ENCODE measurements at regions not wholly inside any gene's neighbourhood (a gene's known extent, or its start where the extent isn't known, plus 50 kb on each side); places are given as distances from the start of the nearest gene placed in this dataset.

DNA sequence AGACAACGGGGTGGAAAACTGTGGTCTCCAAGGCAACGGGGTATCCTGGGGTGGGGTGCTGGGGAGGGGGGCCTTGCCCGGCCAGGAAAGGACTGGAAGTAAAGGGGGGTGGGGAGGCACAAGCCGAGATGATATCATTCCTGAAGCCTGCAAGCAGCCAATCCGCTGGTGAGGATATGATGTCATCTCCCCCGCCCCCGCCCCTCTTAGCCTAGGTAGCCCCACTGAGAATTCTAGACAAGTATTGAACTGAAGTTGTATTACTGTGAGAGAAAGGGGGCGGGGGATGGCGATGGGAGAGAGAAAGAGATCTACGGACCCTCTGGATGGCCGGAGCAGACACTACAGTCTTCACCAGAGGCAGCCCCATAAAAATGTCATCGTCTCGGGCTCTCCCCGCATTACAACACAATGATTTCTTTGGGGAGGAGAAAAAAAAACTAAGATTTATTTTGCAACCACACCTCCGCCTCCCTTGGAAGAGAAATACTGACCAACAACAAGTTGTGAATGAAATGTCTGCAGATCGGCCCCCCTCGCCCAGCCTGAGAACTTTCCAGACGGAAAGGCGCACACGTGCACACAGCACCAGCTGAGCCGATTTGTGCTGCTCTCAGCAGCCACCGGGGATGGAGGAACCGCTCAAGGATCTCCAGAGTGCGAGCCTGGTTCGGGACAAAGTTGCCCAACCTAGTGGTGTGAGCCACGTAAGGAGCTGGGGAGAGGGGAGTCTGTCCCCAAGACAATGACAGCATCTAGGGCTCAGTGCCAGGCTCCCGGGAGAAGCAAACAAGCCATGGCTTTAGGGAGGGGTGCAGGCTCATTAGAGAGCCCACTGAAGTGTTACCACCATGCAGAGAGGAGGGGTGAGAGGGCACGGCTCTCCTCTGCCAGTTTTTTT is 222.1 kb downstream of the SOX9 start:
- DNase-seq (ENCODE audit: low read depth), result no peak

DNA sequence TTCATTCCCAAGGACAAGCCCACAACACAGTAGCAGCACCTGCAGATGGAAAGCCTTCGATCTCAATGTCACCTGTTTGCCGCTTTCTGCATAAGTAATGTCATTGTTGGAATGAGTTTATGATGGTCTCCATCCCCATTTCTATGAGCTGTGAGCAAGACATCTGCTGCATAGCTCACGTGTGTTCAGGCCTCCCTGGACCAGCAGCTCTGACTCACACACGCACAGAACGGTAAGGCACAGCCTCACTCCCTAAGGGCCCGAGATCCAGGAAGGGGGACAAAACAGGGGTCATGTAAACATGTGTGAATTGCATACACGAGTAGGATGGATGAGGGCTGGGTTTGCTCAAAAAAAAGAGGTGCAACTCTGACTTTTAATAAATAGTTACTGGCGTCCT is 223.1 kb downstream of the SOX9 start:
- no peak for DNase-seq (ENCODE audit: low read depth)

DNA sequence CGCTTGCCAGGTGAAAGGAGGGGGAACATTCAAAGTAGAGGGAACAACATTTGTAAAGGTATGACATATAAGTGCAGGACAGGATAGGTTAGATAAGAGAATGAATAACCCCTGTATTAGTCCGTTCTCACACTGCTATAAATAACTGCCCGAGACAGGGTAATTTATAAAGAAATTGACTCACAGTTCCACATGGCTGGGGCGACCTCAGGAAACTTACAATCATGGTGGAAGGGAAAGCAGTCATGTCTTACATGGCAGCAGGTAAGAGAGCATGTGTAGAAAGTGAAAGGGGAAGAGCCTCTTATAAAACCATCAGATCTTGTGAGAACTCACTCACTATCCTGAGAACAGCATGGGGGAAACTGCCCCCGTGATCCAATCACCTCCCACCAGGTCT is 223.8 kb downstream of the SOX9 start:
- no peak for DNase-seq (ENCODE audit: low read depth)

DNA sequence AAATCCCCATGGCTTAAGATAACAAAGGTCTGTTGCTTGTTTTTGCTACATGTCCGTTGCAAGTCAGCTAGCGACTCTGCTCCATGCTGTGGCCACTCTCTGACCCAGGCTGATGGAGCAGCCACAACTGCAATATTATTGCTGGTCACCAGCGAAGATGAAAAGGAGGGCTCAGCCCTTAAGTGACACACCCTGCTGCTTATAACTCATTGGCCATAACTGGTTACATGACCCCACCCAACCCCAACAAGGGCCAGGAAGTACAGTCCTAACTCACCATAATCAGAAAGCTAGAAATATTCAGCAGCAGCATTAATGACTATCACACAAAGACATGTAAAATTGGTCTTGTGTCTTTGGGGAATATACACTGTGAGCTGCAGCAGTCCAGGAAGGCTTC is 224.3 kb downstream of the SOX9 start:
- no peak for DNase-seq (ENCODE audit: low read depth)

DNA sequence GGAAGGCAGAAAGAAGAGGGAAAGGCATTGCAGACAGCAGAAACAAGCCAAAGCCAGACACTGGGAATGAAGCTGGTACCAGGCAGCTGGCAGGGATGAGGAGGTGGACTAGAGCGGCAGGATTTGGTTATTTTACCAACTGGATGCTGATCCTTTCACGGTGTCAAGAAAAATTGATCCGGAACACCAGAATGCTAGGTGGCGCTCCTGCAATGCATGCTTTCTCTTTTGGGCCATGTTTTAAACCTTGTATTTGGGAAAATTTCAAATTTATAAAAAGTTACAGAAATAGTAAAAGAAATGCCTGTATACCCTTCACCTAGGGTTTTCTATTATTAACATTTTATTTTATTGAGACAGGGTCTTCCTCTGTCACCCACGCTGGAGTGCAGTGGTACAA is 224.7 kb downstream of the SOX9 start:
- DNase-seq (ENCODE audit: low read depth), result no peak

DNA sequence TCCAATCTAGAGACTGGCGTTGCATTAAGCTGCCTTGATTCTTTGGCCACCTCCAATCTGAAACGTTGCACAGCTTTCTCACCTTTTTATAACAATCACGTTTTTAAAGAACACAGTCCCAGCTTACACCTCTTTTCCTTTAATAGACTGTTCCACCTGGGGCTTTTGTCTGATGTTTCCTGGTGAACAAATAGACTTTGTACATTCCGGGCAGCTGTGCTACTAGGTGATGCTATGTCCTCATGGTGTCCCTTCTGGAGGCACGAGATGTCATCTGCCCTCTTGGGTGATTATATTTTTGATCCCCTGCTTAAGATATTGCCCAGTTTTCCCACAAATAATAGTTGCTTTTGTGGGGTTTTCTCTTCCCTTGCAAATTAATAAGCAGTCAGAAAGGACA is 225.5 kb downstream of the SOX9 start:
- DNase-seq (ENCODE audit: low read depth), result no peak

DNA sequence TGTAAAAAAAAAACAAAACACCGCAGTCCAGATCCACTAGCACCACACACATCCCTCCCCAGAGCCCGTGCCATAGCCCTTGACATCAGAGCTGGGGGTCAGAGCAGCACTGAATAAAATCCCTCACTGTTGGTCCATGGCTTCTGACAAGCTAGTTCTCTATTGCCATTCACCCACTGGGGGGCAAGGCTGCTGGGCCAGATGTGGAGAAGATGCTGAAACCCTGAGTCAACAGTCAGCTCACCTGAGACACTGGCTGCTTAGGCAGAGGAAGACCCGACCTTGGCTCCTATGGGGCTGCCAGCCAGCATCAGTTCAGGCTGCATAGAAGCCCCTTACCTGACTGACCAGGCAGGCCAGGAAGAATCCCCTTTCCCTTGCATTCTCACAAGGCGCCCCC is 228.2 kb downstream of the SOX9 start:
- no peak for DNase-seq (ENCODE audit: low read depth)

DNA sequence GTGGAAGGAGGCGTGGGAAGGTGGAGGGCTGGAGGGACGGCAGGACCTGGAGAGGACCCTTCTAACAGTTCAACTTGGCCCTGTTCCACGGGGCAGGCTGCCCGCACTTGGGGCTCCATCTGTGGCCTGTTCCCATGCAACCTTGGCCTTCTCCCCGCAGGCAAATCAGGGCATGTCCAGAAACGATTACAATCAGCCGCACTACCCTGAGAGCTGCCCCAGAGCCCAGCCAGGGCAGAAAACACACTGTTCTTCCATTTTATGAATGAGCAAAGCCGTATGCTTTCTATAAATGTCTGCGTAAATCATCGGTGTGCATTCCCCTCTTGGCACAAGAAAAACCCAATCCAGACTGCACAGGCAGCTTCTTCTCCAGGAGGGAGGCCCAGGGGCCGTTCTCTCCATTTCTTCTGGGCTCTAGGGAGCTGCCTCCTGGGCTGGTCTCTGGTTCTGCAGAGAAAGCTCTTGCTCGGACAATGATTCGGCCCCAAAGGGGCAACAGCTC is 228.7 kb downstream of the SOX9 start:
- no peak for DNase-seq (ENCODE audit: low read depth)

DNA sequence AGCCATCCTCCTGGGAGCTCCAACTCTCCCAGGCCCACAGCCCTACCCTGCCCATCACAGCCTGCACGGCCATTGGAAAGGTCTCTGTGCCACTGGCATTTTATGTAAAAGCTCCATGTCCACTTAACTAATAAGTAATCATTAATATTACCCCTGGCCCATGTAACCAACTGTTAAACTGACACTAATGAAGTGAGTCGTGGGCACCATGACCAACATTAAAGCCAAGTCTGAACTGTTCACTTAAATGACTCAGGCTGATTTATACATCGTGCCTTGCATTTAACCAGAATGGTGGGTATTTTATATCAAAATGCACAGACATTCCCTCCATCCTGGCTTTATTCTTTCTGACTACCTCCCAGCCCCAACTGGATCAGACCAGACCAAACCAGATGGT is 229.3 kb downstream of the SOX9 start:
- no peak for DNase-seq (ENCODE audit: low read depth)

DNA sequence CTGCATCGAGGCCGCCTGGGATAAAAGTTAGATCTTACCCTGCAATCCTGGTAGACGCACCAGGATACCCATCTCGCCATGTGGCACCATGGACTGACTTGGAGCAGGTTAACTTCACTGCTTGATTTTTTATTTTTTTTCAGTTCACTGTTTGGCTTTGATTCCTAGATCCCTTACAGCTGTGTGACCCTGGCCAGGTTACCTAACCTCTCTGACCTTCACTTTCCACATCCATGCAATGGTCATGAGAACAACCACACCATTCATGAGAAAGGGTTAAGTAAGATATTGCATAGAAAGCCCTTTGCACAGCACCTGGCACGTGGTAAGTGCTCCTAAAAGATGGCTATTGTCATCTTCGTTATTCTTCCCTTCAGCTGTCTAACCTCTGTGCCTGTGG is 230.5 kb downstream of the SOX9 start:
- DNase-seq (ENCODE audit: low read depth), result no peak

DNA sequence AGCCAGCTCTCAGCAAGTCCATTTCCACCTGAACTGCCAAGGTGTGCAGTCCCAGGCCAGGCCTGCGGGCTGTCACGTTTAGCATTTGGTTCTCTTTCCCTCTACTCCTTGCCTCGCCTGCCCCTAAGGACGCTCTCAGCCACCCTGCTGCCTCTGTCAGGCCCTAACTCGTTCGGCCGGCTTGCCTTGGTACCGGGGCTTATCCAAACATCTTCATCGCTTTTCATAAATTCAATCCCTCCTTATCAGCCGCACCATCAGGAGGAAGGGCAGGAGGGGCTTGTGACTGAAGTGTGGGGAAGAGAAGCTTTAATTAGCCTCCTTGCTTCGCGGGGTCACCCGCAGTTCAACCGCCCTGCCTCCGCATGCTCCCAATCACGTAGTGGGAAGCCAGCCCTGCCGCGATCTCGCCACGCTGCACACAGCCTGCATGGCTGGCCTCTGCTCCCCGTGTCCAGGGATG is 231.1 kb downstream of the SOX9 start:
- DNase-seq (ENCODE audit: low read depth), result no peak

DNA sequence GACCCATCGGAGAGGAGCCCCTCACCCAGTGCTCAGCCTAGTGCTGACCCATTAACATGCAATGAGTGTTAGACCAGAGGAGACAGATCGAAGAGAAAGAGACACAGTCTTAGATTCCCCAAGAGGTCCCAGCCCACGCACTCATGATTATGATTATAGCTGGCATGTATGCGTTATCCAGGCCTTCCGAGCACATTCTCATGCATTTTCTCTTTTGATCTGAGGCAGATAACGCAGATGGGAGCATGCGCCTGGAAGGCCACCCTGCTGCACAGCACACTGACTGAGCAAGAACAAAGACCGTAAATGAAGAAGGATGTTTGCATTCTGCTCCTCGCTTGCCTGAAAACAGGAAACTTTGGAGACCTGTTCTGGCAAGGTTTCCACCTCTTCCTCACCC is 232.7 kb downstream of the SOX9 start:
- DNase-seq (ENCODE audit: low read depth), result no peak

DNA sequence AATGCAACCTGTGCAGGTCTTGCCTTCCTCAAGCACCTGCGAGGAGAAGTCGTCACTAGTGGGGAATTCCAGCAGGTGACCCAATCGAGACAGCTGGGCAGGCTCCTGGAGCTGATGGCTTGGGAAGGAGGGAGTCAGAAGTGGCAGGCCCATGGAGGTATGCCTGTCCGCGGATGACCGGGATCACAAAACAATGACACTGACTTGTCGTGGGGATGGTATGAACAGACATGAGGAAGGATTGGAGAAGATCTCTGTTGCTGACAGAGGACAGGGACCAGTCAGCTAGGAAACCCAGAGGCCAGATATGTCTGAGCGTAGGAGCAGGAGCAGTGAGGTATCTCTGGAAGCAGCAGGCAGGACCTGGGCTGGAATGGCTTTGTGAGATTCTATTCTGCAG is 233.3 kb downstream of the SOX9 start:
- DNase-seq (ENCODE audit: low read depth), result no peak

DNA sequence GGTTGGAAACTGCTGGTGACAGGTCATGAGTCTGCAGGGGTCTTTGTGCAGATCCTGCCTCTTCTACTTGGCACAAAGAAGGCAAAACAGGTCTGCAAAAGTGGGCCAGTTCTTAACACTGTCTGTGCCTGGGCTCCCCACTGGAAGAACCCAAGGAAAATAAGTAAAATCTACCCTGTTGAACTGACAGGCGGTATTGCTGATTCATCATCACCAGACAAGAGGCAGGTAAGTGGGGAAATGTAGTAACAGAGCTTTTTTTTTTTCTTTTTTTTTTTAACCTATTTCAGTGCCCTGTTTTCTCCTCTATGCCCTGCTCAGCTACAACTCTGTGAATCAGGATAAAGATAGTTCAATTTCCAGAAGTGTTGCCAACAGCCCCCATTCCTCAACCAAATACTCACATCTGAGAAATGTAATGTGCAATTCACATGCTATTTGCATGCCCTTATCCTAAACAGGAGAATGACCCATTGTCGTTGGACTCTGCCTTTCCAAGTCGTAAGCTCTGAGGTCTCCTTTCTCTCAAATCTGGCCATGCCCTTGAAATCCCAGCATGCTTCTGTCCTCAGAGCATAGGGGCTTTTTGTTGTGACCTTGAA is 237.0 kb downstream of the SOX9 start:
- DNase-seq (ENCODE audit: low read depth), result no peak

DNA sequence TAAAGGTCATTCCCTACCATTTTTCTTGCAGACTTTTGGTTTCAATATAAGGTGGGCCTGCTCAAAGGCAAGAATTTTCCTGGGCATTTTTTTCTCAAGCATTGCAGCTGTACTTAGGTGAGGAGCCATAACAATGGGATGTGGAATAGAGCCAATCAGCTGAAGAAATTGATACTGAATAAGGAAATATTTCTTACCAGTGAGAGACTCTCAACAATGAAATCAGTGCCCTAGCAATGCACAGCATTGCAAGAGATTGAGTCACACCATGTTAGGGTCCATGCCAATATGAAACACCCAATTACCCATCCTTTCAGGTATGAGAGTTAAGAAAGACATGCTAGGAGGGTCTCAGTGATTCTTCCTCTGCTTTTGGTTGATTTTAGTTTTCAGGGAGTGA is 237.6 kb downstream of the SOX9 start:
- no peak for DNase-seq (ENCODE audit: low read depth)

DNA sequence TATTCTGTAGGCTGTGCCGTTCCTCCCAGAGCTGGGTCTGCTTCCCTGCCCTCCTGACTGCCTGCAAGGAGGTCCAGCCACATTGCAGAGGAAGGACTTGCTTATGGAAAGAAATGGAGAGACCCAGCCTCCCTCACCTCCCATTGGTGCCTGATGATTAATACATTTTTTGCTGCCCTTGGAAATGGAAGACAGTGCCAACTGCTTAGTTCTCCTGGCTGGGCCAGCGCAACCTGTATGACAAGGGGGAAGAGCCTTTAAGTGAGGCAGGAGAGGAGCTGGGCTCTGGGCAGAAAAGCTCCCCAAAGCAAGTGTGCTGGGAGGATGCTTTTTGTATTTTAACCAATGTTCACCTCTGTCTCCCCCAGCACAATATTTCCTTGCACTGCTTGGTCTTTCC is 238.5 kb downstream of the SOX9 start:
- DNase-seq (ENCODE audit: low read depth), result no peak

DNA sequence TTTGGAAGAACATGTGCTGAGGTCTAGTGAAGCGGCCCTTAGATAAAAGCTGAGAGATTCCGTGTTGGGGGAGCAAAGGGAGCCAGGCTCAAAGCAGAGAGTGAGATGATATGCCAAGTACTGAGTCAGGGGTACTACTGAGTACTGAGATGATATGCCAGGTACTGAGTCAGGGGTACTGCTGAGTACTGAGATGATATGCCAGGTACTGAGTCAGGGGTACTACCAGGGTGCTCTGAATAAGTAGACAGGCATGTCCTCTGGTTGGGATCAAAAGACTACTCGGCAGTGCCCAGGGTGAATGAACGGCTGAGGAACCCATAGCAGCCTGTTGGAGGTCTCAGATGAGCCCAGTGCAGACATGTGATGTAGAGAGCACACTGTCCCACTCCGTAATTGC is 239.0 kb downstream of the SOX9 start:
- no peak for DNase-seq (ENCODE audit: low read depth)

DNA sequence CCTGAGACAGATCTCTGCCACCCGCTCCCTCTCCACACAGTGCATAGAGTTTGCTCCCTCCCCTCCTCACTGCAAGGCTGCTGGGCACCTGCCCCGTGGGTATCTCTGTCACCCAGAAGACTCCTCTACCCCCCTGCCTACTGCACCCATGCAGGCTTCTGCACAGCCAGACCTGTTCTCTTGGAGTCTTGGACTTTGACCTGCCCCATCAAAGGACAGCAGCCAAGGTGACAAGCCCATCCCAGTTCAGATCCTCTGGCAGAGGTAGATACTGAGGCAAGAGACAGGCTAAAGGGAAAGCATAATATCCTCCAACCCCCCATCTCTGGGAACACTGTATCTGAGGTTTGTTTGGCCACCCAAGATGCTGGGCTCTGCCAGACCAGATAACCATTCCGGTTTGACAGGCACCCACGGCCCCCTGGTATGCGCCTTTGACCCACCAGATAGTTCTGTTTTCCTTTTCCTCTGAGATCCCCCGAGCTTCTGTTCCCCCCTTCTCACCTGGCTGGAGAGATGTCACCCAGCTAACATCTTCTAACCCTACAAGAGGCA is 239.6 kb downstream of the SOX9 start:
- DNase-seq (ENCODE audit: low read depth), result no peak

DNA sequence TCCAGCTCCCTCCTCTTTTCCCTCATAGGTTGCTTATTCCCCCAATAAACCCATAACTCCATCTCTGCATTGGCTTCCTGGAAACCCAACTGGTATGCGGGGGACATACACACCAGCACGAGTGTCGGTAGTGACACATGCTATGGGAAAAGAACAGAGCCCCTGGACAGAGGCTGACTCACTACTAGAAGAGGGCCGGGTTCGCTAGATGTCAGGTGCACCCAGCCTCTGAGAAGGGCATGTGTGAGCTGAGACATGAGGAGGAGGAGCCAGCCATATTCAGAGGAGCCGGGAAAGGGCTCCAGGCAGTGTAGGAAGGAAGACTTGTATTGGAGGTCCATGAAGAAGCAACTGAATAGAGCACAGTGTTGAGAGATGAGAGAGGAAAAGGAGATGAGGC is 241.1 kb downstream of the SOX9 start:
- DNase-seq (ENCODE audit: low read depth), result no peak

DNA sequence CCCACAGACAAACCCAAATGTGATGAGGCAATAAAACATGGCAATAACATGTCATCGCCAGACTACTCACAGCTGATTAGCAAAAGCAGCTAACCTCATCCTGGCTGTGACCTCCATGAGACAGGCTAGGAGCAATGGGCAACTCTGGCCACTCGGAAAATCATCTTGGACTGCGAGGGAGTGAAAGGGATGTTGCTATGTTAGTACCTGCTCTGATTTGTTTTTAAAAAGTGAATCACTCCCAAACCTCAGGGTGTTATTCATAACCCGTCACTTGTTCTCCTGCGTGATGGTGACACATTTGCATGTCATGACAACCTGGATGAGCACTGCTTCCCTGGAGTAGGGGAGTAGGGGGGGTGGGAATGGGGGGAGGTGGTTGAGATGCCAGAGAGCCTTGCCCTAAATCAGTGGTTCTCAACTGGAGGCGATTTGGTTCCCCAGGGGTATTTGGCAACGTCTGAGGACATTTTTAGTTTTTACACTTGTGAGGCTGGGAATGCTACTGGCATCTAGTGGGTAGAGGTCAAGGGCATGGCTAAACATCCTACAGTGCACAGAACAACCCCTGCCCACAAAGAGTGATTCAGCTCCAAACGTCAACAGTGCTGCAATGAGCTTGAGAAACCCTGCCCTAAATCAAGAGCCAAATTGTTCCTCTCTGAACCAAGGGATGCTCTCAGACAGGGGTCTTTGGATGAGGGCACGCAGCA is 241.7 kb downstream of the SOX9 start:
- DNase-seq (ENCODE audit: low read depth), result peak; percentile 71

DNA sequence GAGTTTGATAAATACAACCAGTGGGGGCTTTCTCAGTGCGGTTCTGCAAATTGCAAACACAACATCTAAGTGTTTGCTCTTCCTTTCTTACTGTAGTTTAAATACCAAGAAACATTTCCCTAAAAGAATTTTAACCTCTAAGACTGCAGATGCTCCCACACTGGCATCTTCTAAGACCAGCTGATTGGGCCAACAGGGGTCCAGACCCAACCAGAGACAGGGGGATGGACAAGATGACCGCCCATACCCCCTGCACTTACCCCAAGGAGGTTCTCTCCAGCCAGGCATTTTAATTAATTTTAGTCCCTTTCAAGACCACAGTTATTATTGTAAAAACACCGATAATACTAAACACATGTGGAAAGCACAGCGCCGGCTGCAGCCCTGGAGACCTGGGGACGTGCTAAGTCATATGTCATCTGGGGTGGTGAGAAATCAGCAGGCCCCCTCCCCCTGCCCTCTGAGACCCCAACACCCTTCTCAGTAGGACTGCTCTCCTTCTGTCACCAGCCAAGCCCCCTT is 242.3 kb downstream of the SOX9 start:
- no peak for DNase-seq (ENCODE audit: low read depth)

DNA sequence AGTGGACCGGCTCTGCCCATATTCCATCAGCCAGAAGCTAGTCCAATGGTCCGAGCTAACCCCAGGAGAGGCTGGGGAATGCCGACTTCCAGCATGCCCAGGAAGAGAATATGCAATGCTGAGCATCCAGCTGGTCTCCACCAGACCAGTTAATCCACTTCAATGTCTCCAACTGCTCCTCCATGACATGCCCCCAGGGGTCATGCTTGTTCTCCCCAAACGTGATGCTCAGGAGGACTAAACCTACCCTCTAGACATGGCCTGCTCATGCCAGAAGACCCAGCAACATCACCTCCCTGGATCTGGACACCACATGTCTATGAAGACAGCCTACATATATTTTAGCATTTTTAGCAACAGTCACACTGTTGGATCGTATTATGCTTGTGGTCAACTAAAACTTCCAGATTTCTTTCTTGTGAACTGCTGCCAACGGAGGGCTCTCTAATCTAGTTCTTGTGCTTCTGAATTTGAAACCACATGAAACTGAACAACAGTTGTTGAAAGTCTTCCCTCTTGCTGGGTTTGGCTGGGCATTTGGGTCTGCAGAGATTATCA is 245.1 kb downstream of the SOX9 start:
- peak; percentile 40 for DNase-seq (ENCODE audit: low read depth)
